Kidney (tissue), 13 donors: ENCODE measurements at regions not wholly inside any gene's neighbourhood (a gene's known extent, or its start where the extent isn't known, plus 50 kb on each side); places are given as distances from the start of the nearest gene placed in this dataset.
"Not testable (repeated sequence)": the region's sequence is repeated elsewhere in the genome, so short reads cannot be mapped to it uniquely, and the experiment has no call there.

Experiments
- DNase-seq, 5 donors: peaks; one replicate each; pipeline ENCODE4 v3.0.0-alpha.2; 2013 to 2020
- FAIRE-seq: peaks from 2 replicates; lab custom pipeline; 2012; peaks lifted over from hg19 to GRCh38; lab: Jason Lieb, UNC
- H3K27ac ChIP-seq, 2 donors: one replicate each; pipeline ENCODE4 v1.7.0; 2013; ENCODE audit warnings: low read depth in 2 of 2, low read length in 2 of 2, inconsistent platforms in 1 of 2
- H3K27me3 ChIP-seq: one replicate; pipeline ENCODE4 v1.7.1; 2013; ENCODE audit warnings: low read length, inconsistent platforms; ENCODE audit not compliant: control insufficient read depth, insufficient read depth
- H3K36me3 ChIP-seq, 3 donors: one replicate each; pipeline versions ENCODE4 v1.7.0 to v1.7.1; 2013; ENCODE audit warnings: low read length in 3 of 3, control low read depth in 1 of 3, inconsistent platforms in 1 of 3; ENCODE audit not compliant: insufficient read depth in 3 of 3, control insufficient read depth in 2 of 3
- H3K4me1 ChIP-seq, 3 donors: one replicate each; pipeline versions ENCODE4 v1.7.0 to v1.7.1; 2013; ENCODE audit warnings: low read length in 3 of 3, inconsistent platforms in 1 of 3, low read depth in 1 of 3; ENCODE audit not compliant: control insufficient read depth in 2 of 3, insufficient read depth in 2 of 3
- H3K4me3 ChIP-seq, 3 donors: one replicate each; pipeline versions ENCODE4 v1.7.0 to v1.8.1; 2013; ENCODE audit warnings: low read length in 3 of 3, control low read depth in 1 of 3, inconsistent platforms in 1 of 3
- H3K9ac ChIP-seq, 3 donors: one replicate each; pipeline versions ENCODE4 v1.7.0 to v1.7.1; 2013; ENCODE audit warnings: low read length in 3 of 3, control low read depth in 1 of 3, inconsistent platforms in 1 of 3
- H3K9me3 ChIP-seq, 3 donors: one replicate each; pipeline versions ENCODE4 v1.7.0 to v1.7.1; 2013; ENCODE audit warnings: low read length in 3 of 3, control low read depth in 1 of 3, inconsistent platforms in 1 of 3; ENCODE audit not compliant: control insufficient read depth in 2 of 3, insufficient read depth in 1 of 3
- CTCF ChIP-seq: IDR thresholded peaks from 3 replicates; pipeline ENCODE4 v1.5.1; 2012; ENCODE audit warnings: mild to moderate bottlenecking, moderate library complexity, borderline replicate concordance; ENCODE audit not compliant: insufficient read depth; ENCODE audit errors: extremely low read depth
- intact Hi-C: fragments of 100-400 bp; cut with DNase I; formaldehyde crosslinking; loops from one replicate; pipeline ENCODE4 v1.11.1; 2022
- donor health status: control.
- donor health status: control.
- donor health status: control.
- donor health status: control.
- donor health status: control.
- donor health status: DM: yes; HTN: yes; CAD: no.
- donor health status: Normal renal cell carcinoma (clear cell type).

GRCh38 chr2:64742678-64743077 is 89.0 kb upstream of the SERTAD2 start:
- Histone ChIP-seq H3K27me3 (no peaks in the 10 kb centered on the region), H3K9me3 (no peaks in the 10 kb centered on the region), H3K36me3 (no peaks in the 10 kb centered on the region), H3K4me1 (no peaks in the 10 kb centered on the region), H3K4me3 (no peak overlapping the region), H3K9ac (no peak overlapping the region), H3K27ac (no peak overlapping the region)
- FAIRE-seq (no peak), DNase-seq (no peak)
- intact Hi-C loops: no loop called here
- no peak for TF ChIP-seq CTCF

- Histone ChIP-seq H3K27ac (no peak overlapping the region), H3K4me3 (no peak overlapping the region), H3K9me3 (no peaks in the 10 kb centered on the region), H3K27me3 (no peaks in the 10 kb centered on the region), H3K36me3 (no peaks in the 10 kb centered on the region), H3K9ac (no peak overlapping the region), H3K4me1 (peaks cover 0 to 5% (median 4%) of the 10 kb centered on the region in 3 donors)
- DNase-seq (no peak), FAIRE-seq (no peak)
- no peak for TF ChIP-seq CTCF
- intact Hi-C loops: no loop called here
Measured at GRCh38 chr2:64743739-64744330, 90.1 kb upstream of the SERTAD2 start.

GRCh38 chr2:64745562-64745961 is 91.8 kb upstream of the SERTAD2 start:
- H3K9me3 ChIP-seq: no peaks in the 10 kb centered on the region
- no peak for TF ChIP-seq CTCF
- H3K27ac ChIP-seq: no peak overlapping the region
- no peaks in the 10 kb centered on the region for H3K27me3 ChIP-seq
- H3K36me3 ChIP-seq: no peaks in the 10 kb centered on the region
- no peak overlapping the region for H3K9ac ChIP-seq
- no peak for FAIRE-seq
- intact Hi-C loops: no loop called here
- no peak for DNase-seq
- H3K4me3 ChIP-seq: no peak overlapping the region
- H3K4me1 ChIP-seq: peaks cover 3 to 12% (median 4%) of the 10 kb centered on the region in 3 donors

- H3K27me3 ChIP-seq, H3K4me3 ChIP-seq, H3K36me3 ChIP-seq, FAIRE-seq, H3K9ac ChIP-seq, intact Hi-C loops, H3K27ac ChIP-seq, H3K9me3 ChIP-seq: not testable (repeated sequence)
- DNase-seq: peak in 2 of 5 donors; percentile 21 to 43
- peaks cover 3 to 12% (median 5%) of the 10 kb centered on the region in 3 donors for H3K4me1 ChIP-seq
Measured at GRCh38 chr2:64747690-64748091, 94.0 kb upstream of the SERTAD2 start.
